ENCODE measurements at regions not wholly inside any gene's neighbourhood (a gene's known extent, or its start where the extent isn't known, plus 50 kb on each side); places are given as distances from the start of the nearest gene placed in this dataset.

GRCh38 chr18:66428795-66429194, 175.1 kb downstream of the CDH19 start:
- POLR2A ChIA-PET: no interaction called here
- H3K27ac Mint-ChIP-seq (ENCODE audit: low read depth, unreplicated experiment): no peak overlapping the region
- no peak for DNase-seq (ENCODE audit: unreplicated experiment)
- no peaks in the 10 kb centered on the region for H3K36me3 Mint-ChIP-seq (ENCODE audit: insufficient read depth, unreplicated experiment)
- TF ChIP-seq CTCF (IDR thresholded peaks at IDR 0.05; ENCODE audit: unreplicated experiment): no peak
- H3K4me3 Mint-ChIP-seq (ENCODE audit: unreplicated experiment): no peak overlapping the region
- CTCF ChIA-PET: interaction anchor here (1.2 kb wide), 1 partner anchor 10 kb away, joined by 3 read pairs; no protein-coding TSS in a partner anchor
- intact Hi-C loops (cut with micrococcal nuclease): no loop called here
- no peaks in the 10 kb centered on the region for H3K4me1 Mint-ChIP-seq (ENCODE audit: insufficient read depth, unreplicated experiment)
- H3K9me3 Mint-ChIP-seq (ENCODE audit: unreplicated experiment): no peaks in the 10 kb centered on the region
- BruUV-seq (replicated peaks): no TSS peak
- no peaks in the 10 kb centered on the region for H3K27me3 Mint-ChIP-seq (ENCODE audit: insufficient read depth, unreplicated experiment)

- CTCF ChIA-PET: no interaction called here
- Mint-ChIP-seq H3K27me3 (ENCODE audit: insufficient read depth, unreplicated experiment) (peaks cover 16% of the 10 kb centered on the region), H3K4me1 (ENCODE audit: insufficient read depth, unreplicated experiment) (no peaks in the 10 kb centered on the region), H3K4me3 (ENCODE audit: unreplicated experiment) (no peak overlapping the region), H3K9me3 (ENCODE audit: unreplicated experiment) (no peaks in the 10 kb centered on the region), H3K27ac (ENCODE audit: low read depth, unreplicated experiment) (no peak overlapping the region), H3K36me3 (ENCODE audit: insufficient read depth, unreplicated experiment) (no peaks in the 10 kb centered on the region)
- POLR2A ChIA-PET: no interaction called here
- BruUV-seq (replicated peaks): no TSS peak
- intact Hi-C loops (cut with micrococcal nuclease): no loop called here
- no peak for DNase-seq (ENCODE audit: unreplicated experiment)
- TF ChIP-seq CTCF (IDR thresholded peaks at IDR 0.05; ENCODE audit: unreplicated experiment): no peak
Observed at GRCh38 chr18:66419400-66419799, 184.5 kb downstream of the CDH19 start.

- DNase-seq (ENCODE audit: unreplicated experiment): no peak
- no peaks in the 10 kb centered on the region for H3K27me3 Mint-ChIP-seq (ENCODE audit: insufficient read depth, unreplicated experiment)
- no peaks in the 10 kb centered on the region for H3K9me3 Mint-ChIP-seq (ENCODE audit: unreplicated experiment)
- no peak overlapping the region for H3K27ac Mint-ChIP-seq (ENCODE audit: low read depth, unreplicated experiment)
- ChIA-PET POLR2A (no interaction called here), CTCF (no interaction called here)
- no peak overlapping the region for H3K4me3 Mint-ChIP-seq (ENCODE audit: unreplicated experiment)
- intact Hi-C loops (cut with micrococcal nuclease): no loop called here
- no peaks in the 10 kb centered on the region for H3K4me1 Mint-ChIP-seq (ENCODE audit: insufficient read depth, unreplicated experiment)
- no peak for TF ChIP-seq CTCF (IDR thresholded peaks at IDR 0.05; ENCODE audit: unreplicated experiment)
- BruUV-seq (replicated peaks): no TSS peak
- H3K36me3 Mint-ChIP-seq (ENCODE audit: insufficient read depth, unreplicated experiment): no peaks in the 10 kb centered on the region
Observed at GRCh38 chr18:66410692-66411091, 193.2 kb downstream of the CDH19 start.

GRCh38 chr18:66395671-66396218, 208.1 kb downstream of the CDH19 start:
- intact Hi-C loops (cut with micrococcal nuclease): no loop called here
- DNase-seq (ENCODE audit: unreplicated experiment): no peak
- Mint-ChIP-seq H3K4me1 (ENCODE audit: insufficient read depth, unreplicated experiment) (no peaks in the 10 kb centered on the region), H3K27ac (ENCODE audit: low read depth, unreplicated experiment) (no peak overlapping the region), H3K9me3 (ENCODE audit: unreplicated experiment) (no peaks in the 10 kb centered on the region), H3K27me3 (ENCODE audit: insufficient read depth, unreplicated experiment) (no peaks in the 10 kb centered on the region), H3K4me3 (ENCODE audit: unreplicated experiment) (no peak overlapping the region), H3K36me3 (ENCODE audit: insufficient read depth, unreplicated experiment) (no peaks in the 10 kb centered on the region)
- BruUV-seq (replicated peaks): no TSS peak
- ChIA-PET POLR2A (interaction anchor here (1.0 kb wide), 1 partner anchor 15 kb away, joined by 3 read pairs; no protein-coding TSS in a partner anchor), CTCF (no interaction called here)
- TF ChIP-seq CTCF (IDR thresholded peaks at IDR 0.05; ENCODE audit: unreplicated experiment): no peak
